GM18517 (cell line): ENCODE measurements at regions not wholly inside any gene's neighbourhood (a gene's known extent, or its start where the extent isn't known, plus 50 kb on each side); places are given as distances from the start of the nearest gene placed in this dataset.

Source experiments
- ATAC-seq: cut with Tn5 transposase; IDR thresholded peaks from one replicate; pipeline ENCODE4 v1.9.1; 2021; ENCODE audit warnings: mild to moderate bottlenecking, moderate library complexity; ENCODE audit not compliant: unreplicated experiment

GRCh38 chr9:89765211-89765946 lies 160.6 kb downstream of the GADD45G start:
- ATAC-seq, result no peak

GRCh38 chr9:89766991-89767390 lies 162.2 kb downstream of the GADD45G start:
- no peak for ATAC-seq

- ATAC-seq, result no peak
Measured at GRCh38 chr9:89768051-89768450, 163.2 kb downstream of the GADD45G start.

GRCh38 chr9:89768650-89769071 lies 163.8 kb downstream of the GADD45G start:
- no peak for ATAC-seq

GRCh38 chr9:89770531-89771174 lies 165.8 kb downstream of the GADD45G start:
- ATAC-seq, result no peak

GRCh38 chr9:89771205-89771604 lies 166.4 kb downstream of the GADD45G start:
- no peak for ATAC-seq

GRCh38 chr9:89773170-89773569 lies 168.4 kb downstream of the GADD45G start:
- no peak for ATAC-seq

GRCh38 chr9:89774858-89775370 lies 170.1 kb downstream of the GADD45G start:
- no peak for ATAC-seq

GRCh38 chr9:89775641-89776040 lies 170.8 kb downstream of the GADD45G start:
- ATAC-seq, result no peak

GRCh38 chr9:89776795-89777525 lies 172.1 kb downstream of the GADD45G start:
- no peak for ATAC-seq

GRCh38 chr9:89777544-89777943 lies 172.7 kb downstream of the GADD45G start:
- ATAC-seq, result no peak

- no peak for ATAC-seq
Measured at GRCh38 chr9:89778100-89779090, 173.6 kb downstream of the GADD45G start.

GRCh38 chr9:89779405-89780203 lies 174.8 kb downstream of the GADD45G start:
- ATAC-seq, result no peak

- ATAC-seq, result no peak
Measured at GRCh38 chr9:89780959-89781358, 176.1 kb downstream of the GADD45G start.

GRCh38 chr9:89781838-89782540 lies 177.2 kb downstream of the GADD45G start:
- no peak for ATAC-seq

GRCh38 chr9:89786655-89787054 lies 181.8 kb downstream of the GADD45G start:
- ATAC-seq, result no peak

- ATAC-seq, result no peak
Measured at GRCh38 chr9:89787595-89787994, 182.8 kb downstream of the GADD45G start.

- no peak for ATAC-seq
Measured at GRCh38 chr9:89788434-89788833, 183.6 kb downstream of the GADD45G start.

- ATAC-seq, result no peak
Measured at GRCh38 chr9:89789922-89790510, 185.2 kb downstream of the GADD45G start.
